ENCODE measurements at regions not wholly inside any gene's neighbourhood (a gene's known extent, or its start where the extent isn't known, plus 50 kb on each side); places are given as distances from the start of the nearest gene placed in this dataset.

GRCh38 chr10:78548369-78548768 is 514.7 kb downstream of the RPS24 start:
- TF ChIP-seq CTCF (conservative IDR thresholded peaks at IDR 0.05; ENCODE audit: low read length) = no peak
- TF ChIP-seq EZH2phosphoT487 (IDR thresholded peaks at IDR 0.05; ENCODE audit: borderline replicate concordance, low read depth, low read length) = no peak

Data from OCI-LY7 (cell line).